Nephron progenitor cell (in vitro differentiated cells): ENCODE measurements at regions not wholly inside any gene's neighbourhood (a gene's known extent, or its start where the extent isn't known, plus 50 kb on each side); places are given as distances from the start of the nearest gene placed in this dataset.

Source experiments
- DNase-seq: peaks from one replicate; pipeline ENCODE4 v3.0.0; 2021
- H3K27ac Mint-ChIP-seq: 2 replicates; pipeline ENCODE4 v1.8.0; 2021; ENCODE audit warnings: mild to moderate bottlenecking, moderate library complexity, mixed read lengths
- H3K27me3 Mint-ChIP-seq: 2 replicates; pipeline ENCODE4 v1.8.0; 2021; ENCODE audit warnings: mild to moderate bottlenecking, low read depth, mixed read lengths; ENCODE audit not compliant: poor library complexity
- H3K36me3 Mint-ChIP-seq: 2 replicates; pipeline ENCODE4 v1.8.0; 2021; ENCODE audit warnings: low read depth, mixed read lengths
- H3K4me1 Mint-ChIP-seq: 2 replicates; pipeline ENCODE4 v1.8.0; 2021; ENCODE audit warnings: mixed read lengths
- H3K4me3 Mint-ChIP-seq: 2 replicates; pipeline ENCODE4 v1.8.0; 2021; ENCODE audit warnings: mild to moderate bottlenecking, moderate library complexity, mixed read lengths
- H3K9me3 Mint-ChIP-seq: 2 replicates; pipeline ENCODE4 v1.8.0; 2021; ENCODE audit warnings: mild to moderate bottlenecking, moderate library complexity, mixed read lengths
- TF ChIP-seq, protein P1 (sequence below): fragments of 200-600 bp; sonication (generic); IDR thresholded peaks from 2 replicates; pipeline ENCODE4 v1.5.0; 2021; ENCODE audit warnings: antibody characterized with exemption

- peaks cover 25% of the 10 kb centered on the region for H3K4me1 Mint-ChIP-seq
- no peak overlapping the region for H3K27ac Mint-ChIP-seq
- no peaks in the 10 kb centered on the region for H3K36me3 Mint-ChIP-seq
- no peak for DNase-seq
- peaks cover 25% of the 10 kb centered on the region for H3K27me3 Mint-ChIP-seq
- H3K9me3 Mint-ChIP-seq = no peaks in the 10 kb centered on the region
- TF ChIP-seq, protein P1, sequence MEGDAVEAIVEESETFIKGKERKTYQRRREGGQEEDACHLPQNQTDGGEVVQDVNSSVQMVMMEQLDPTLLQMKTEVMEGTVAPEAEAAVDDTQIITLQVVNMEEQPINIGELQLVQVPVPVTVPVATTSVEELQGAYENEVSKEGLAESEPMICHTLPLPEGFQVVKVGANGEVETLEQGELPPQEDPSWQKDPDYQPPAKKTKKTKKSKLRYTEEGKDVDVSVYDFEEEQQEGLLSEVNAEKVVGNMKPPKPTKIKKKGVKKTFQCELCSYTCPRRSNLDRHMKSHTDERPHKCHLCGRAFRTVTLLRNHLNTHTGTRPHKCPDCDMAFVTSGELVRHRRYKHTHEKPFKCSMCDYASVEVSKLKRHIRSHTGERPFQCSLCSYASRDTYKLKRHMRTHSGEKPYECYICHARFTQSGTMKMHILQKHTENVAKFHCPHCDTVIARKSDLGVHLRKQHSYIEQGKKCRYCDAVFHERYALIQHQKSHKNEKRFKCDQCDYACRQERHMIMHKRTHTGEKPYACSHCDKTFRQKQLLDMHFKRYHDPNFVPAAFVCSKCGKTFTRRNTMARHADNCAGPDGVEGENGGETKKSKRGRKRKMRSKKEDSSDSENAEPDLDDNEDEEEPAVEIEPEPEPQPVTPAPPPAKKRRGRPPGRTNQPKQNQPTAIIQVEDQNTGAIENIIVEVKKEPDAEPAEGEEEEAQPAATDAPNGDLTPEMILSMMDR = no peak
- H3K4me3 Mint-ChIP-seq = no peak overlapping the region
Observed at GRCh38 chr3:127371846-127372245, 84.0 kb upstream of the PRR20G start.

DNA sequence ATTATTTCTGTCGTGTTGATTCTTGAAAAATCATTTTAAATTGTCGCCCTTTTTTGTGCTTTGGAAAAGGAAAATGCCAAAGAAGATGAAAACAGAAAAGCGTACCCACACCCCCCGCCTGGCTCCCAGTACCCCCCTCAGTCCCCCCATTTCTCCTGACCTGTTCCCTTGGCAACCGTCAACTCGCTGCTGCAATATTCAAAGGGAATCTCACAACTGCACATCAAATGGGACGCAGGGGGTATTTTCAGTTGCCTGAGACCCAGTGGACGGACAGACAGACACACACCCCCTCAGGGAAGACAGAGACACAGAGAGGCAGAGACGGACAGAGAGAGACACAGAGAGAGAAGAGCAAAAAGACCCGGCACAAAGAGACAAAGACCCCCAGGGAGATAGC lies 83.5 kb upstream of the PRR20G start:
- Mint-ChIP-seq H3K27me3 (peaks cover 30% of the 10 kb centered on the region), H3K4me1 (peaks cover 22% of the 10 kb centered on the region), H3K4me3 (no peak overlapping the region), H3K27ac (no peak overlapping the region), H3K9me3 (no peaks in the 10 kb centered on the region), H3K36me3 (no peaks in the 10 kb centered on the region)
- DNase-seq = no peak
- TF ChIP-seq, protein P1 = no peak

DNA sequence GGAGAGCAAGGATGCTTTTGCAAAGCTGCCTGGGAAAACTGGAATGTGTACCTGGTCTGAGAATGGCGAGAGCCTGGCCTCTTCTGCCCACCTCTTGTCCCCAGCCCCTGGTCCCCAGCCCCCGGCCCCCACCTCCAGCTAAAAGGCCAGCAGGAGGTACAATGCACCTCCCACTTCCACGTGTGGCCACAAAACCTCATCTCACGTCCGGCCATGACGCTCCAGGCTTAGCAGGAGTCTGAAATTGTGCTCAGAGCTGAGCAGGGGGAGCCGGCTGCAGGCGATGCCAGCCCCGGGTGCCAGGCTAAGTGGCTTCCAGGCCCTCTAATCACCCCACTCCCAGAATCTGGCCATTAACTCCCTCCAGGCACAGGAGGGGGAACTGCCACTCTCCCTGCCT lies 83.1 kb upstream of the PRR20G start:
- peaks cover 22% of the 10 kb centered on the region for H3K4me1 Mint-ChIP-seq
- TF ChIP-seq, protein P1 = no peak
- no peaks in the 10 kb centered on the region for H3K9me3 Mint-ChIP-seq
- no peak overlapping the region for H3K4me3 Mint-ChIP-seq
- peaks cover 30% of the 10 kb centered on the region for H3K27me3 Mint-ChIP-seq
- no peak overlapping the region for H3K27ac Mint-ChIP-seq
- DNase-seq = no peak
- no peaks in the 10 kb centered on the region for H3K36me3 Mint-ChIP-seq

GRCh38 chr3:127369356-127369935 lies 81.6 kb upstream of the PRR20G start:
- Mint-ChIP-seq H3K36me3 (no peaks in the 10 kb centered on the region), H3K4me1 (peaks cover 22% of the 10 kb centered on the region)
- TF ChIP-seq, protein P1 = no peak

DNA sequence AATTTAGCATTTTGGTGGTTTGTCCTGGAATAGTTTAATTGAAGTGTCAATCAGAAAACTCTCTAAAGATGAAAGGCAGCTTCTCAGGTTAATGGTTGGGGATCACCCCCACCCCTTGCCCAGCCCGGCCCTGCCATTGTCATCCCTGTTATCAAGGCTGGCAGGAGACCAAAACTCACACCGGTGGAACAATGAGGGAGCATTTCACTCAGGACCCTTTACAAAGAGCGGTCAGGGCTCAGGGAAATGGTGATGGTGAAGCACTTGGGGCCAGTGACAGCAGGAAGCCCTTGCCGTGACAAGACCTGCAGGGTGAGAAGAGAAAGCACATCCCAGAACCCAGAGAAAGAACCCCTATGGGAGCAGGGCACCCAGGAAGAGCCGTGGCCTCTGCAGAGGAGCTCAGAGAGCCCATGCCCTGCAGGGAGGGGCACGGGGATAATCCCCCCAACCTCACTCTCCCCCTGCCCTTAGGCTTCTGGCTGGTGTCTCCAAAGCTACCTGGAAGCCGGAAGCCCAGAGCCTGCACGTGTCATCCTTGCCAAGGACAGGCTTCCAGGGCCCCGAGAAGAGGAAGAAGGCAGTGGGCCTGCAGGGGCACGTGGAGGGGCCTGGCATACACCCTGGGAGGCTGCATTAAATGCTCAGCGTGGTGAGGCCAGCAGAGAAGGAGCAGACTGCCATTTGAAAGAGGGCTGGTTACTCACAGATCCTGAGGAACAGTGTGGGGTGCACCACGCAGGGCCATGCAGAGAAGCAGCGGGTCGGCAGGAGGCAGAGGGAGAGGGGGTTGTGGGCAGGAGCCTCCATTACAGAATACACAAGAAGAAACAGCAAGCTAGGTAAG lies 80.6 kb upstream of the PRR20G start:
- no peak overlapping the region for H3K27ac Mint-ChIP-seq
- no peaks in the 10 kb centered on the region for H3K9me3 Mint-ChIP-seq
- no peak for DNase-seq
- TF ChIP-seq, protein P1 = no peak
- peaks cover 19% of the 10 kb centered on the region for H3K4me1 Mint-ChIP-seq
- peaks cover 50% of the 10 kb centered on the region for H3K27me3 Mint-ChIP-seq
- no peak overlapping the region for H3K4me3 Mint-ChIP-seq
- no peaks in the 10 kb centered on the region for H3K36me3 Mint-ChIP-seq

More at GRCh38 chr3:127369356-127369935, 81.6 kb upstream of the PRR20G start:
- no peak overlapping the region for H3K4me3 Mint-ChIP-seq
- no peaks in the 10 kb centered on the region for H3K9me3 Mint-ChIP-seq
- no peak for DNase-seq
- H3K27me3 Mint-ChIP-seq = peaks cover 40% of the 10 kb centered on the region
- no peak overlapping the region for H3K27ac Mint-ChIP-seq
